ENCODE measurements at regions not wholly inside any gene's neighbourhood (a gene's known extent, or its start where the extent isn't known, plus 50 kb on each side); places are given as distances from the start of the nearest gene placed in this dataset.
A peak's percentile ranks its signal among the peaks of the same experiment; 100 is the strongest.

DNA sequence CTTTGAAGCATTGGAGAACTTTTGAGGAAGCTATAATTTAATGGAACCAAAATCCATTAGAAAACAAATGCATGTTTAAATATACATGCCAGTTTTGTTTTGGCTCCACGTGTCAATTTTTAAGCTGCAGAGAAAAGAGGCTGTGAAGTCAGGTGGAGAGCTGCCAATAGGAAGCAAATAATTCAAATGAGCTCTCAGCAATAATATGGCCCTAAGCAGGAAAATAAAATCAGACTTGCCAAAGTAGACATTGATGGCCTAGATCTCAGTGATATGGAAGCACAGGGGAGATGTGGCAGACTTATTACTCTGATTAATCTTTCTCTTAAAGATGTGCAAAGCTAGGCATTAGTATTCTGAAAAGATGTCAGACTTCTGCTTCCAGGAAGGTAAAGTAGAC is 769.8 kb upstream of the NDST4 start:
- no peak for FAIRE-seq

DNA sequence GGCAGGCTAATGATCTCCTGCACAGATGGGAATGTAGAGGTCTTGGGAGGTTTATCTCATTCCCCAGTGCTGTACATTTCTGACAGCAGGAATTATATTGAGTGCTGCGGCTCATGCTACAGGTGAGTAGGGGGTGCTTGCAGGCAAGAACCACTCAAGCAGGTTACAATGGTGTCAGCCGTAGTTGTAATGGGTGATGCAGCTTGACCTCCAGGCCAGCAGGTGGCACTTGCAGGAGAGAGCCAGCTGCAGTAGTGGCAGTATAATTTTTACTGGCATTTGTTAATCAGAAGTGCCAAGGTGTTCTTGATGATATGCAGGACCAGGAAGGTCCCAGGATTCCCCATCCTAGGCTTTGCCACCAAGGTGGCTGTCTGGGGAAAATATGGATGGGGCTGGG is 759.6 kb upstream of the NDST4 start:
- FAIRE-seq: no peak

DNA sequence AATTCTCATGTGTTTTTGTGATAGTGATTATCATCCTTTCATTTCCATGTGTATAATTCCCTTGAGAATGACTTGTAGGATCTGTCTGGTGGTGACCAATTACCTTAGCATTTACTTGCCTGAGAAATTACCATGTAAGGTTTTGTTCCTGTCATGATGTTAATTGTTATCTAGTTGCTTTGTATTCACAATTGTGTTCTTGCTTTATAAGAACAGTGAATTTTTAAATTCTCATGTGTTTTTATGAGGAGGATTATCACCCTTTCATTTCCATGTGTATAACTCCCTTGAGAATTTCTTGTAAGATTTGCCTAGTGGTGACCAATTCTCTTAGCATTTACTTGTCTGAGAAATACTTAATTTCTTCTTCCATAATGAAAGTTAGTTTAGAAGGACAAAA is 758.2 kb upstream of the NDST4 start:
- no peak for FAIRE-seq

DNA sequence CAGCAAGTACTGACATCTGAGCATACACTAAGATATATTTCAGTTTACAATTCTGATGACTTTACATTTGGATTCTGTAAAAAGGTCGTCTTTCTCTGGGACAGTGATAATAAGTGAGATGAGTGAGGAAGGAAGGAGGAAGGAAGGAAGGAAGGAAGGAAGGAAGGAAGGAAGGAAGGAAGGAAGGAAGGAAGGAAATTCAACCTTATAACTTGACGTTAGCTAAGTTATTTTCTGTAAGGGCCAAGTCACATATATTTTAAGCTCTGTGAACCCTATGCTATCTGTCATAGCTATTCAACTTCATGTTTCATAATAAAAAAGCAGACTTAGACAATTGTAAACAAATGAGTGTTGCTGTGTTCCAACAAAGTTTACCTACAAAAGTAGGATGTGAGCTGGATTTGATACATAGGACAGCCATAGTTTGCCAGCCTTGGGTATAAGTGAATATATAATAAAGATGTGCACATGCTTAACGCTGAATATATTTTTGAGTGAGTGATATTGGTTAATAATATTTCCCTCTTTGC is 753.0 kb upstream of the NDST4 start:
- no peak for FAIRE-seq

DNA sequence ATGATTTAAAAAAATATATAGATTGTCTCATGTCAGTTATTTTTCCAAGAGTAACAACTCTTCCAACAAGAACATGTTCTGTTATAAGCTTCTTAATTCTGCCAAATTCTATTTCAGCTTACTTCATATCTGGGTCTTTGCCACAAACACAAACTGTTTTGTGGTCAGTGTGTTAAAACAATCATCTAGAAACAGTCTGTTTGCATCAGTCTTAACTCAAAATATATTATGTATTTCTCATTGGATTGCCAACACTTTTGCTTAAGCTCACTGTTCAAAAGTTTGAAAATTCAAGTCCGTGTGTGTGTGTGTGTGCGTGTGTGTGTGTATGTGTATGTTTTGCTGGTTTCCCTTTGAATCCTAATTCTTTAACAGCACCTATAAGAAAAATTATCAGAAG is 752.3 kb upstream of the NDST4 start:
- no peak for FAIRE-seq

DNA sequence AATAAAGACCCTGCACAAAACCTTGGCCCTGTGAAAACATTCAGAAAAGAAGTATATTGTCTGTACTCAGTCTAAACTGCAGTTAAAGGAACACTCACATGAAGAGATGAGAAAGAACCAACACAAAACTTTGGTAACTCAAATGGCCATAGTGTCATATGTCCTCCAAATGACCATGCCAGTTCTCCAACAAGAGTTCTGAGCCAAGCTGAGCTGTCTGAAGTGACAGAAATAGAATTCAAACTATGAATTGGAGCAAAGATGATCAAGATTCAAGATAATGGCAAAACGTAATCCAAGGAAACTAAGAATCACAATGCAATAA is 739.3 kb upstream of the NDST4 start:
- no peak for FAIRE-seq

DNA sequence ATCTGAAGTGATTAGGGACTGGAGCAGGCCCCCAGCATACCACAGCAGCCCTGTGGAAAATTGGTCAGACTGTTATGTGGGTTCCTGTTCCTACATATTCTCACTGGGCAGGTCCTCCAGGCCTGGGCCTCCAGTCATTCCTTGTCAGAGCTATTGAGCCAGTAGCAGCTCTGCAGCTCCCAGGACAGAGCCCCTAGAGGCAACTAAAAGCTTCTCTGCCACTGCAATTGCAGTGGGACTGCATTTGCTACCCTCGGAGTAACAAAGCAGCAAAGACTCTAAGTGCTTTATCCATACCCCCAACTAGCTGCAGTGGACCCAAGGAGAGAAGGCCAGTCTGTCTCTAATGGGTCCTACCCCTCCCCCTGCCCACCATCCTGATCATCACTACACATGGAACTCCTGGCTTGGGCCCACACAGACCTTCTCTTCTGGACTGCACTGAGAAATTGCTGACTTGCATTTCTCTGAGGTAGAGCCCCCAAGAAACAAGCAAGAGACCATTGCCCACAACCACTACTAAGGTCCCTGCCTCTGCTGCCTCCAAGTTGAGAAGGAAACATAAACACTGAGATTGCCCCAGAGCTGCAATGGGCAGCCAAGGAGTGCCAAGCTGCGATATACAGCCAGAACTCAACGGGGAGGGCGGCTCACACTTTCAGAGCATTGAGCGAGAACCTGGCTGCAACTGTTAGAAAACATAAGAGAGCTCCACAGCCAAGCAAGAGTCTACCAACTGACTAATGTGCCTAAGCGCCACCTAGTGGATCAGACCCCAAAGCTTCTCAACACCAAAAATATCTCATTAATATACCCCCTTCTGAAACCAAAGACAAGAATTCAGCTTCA is 738.7 kb upstream of the NDST4 start:
- no peak for FAIRE-seq

DNA sequence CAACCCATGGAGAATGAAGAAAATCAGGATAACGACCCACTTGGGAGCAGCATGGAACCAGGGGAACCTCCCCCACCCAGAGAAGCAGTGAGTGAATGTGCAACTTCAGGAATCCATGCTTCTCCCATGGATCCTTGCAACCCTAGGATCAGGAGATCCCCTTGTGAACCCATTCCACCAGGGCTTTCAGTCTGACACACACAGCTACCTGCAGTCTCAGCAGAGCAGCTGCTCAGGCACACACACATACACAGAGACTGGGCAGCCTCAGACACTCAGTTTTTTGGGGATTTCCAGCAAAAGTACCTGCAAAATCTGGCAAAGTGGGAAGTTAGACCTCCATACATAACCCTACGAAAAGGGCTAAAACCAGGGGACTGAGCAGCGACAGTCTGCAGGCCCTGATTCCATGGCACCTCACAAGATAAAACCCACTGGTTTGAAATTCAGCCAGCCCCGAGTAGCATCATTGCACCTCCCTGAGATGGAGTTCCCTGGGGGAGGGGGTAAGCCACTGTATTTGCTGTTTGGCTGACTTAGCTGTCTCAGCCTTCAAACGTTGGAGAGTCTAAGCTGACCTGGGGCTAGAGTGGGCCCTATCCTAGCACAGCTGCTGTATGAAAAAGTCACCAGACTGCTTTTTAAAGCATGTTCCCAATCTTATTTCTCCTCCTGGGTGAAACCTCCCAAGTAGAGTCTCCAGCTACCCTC is 737.5 kb upstream of the NDST4 start:
- no peak for FAIRE-seq

DNA sequence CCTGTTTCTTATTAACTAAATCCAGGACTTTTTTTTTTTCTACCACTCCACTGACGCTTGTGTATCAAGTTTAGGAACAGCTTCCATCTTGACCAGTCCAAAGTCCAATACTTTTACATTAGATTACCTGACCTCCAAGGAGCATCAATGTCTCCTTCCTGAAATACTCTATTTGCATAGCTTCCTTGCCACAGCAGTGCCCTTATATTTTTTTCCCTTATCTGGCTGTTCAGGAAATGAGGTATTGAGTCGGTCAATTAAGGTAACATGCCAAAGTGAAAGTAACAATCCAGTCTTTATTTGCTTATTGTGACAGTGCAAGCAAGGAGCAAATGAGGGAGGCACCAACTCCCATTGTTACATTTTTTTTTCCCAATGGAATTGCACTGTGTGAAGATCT is 730.8 kb upstream of the NDST4 start:
- FAIRE-seq: no peak

DNA sequence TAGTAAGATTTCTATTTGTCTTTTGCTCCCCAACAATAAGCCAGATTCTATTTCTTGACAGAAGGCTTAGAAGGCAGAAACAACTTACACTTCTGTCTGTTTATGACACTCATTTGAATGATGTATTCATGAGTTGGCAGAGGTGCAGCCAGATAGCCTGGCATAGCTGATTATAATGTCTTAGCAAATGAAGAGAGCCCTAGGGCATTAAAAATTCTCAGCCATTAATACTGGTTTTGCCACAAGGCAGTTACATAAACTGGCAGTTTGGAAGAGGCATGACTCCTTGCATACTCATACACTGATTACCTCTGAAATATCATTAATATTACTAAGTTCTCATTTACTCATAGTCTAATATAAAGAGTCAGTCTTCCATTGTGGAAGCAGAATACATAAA is 728.5 kb upstream of the NDST4 start:
- FAIRE-seq: no peak

DNA sequence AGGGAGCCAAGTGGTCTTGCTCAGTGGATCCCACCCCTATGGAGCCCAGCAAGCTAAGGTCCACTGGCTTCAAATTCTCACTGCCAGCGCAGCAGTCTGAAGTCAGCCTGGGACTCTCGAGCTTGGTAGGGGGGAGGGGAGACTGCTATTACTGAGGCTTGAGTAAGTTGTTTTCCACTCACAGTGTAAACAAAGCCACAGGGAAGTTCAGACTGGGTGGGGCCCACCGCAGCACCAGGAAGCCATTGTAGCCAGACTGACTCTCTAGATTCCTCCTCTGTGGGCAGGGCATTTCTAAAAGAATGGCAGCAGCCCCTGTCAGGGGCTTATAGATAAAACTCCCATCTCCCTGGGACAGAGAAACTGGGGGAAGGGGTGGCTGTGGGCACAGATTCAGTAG is 721.0 kb upstream of the NDST4 start:
- no peak for FAIRE-seq

DNA sequence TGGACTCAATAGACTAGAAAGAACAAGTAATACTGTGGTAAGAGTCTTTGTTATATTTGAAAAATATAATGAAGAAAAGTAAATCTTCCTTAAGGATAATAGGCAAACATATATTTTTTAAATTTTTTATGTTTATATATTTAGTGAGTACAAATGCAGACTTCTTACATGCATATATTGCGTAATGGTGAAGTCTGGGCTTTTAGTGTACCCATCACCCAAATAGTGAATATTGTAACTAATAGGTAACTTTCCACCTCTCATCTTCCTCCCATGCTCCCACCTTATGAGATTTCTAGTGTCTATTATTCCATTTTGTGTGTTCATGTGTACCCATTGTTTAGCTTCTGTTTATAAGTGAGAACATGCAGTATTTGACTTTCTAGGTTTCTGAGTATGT is 711.2 kb upstream of the NDST4 start:
- FAIRE-seq: no peak

DNA sequence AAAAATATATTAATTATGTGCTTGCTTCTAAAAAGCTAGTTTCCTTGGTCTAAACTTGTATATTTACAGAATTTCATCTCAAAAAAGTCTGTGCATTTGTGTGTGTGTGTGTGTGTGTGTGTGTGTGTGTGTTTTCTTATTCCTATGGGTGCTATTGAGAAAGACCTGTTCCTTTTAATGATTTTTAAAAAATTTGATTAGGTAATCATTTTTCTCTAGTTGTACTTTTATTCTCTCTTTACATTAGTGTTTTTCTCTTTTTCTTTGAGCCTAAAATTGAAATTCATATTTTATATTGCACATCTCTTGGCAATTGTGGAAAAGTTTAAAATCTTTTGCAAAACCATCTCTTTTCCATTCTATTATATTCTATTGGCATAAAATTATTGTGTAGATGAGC is 690.4 kb upstream of the NDST4 start:
- no peak for FAIRE-seq

DNA sequence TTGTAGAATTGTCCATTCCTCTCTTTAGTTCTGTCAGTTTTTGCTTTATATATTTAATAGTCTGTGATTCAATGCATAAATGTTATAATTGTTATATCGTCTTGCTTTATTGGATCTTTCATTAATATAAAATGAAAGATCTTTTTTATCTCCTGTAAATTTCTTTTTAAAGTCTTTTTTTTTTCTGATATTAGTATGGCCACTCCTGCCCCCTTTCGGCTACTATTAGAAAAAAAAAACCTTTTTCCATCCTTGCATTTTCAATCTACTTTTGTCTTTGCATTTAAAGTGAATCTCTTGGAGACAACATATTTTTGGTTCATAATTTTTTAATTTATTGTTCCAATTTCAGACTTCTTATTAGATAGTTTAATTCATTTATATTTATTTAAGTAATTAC is 677.4 kb upstream of the NDST4 start:
- FAIRE-seq: peak; percentile 88

DNA sequence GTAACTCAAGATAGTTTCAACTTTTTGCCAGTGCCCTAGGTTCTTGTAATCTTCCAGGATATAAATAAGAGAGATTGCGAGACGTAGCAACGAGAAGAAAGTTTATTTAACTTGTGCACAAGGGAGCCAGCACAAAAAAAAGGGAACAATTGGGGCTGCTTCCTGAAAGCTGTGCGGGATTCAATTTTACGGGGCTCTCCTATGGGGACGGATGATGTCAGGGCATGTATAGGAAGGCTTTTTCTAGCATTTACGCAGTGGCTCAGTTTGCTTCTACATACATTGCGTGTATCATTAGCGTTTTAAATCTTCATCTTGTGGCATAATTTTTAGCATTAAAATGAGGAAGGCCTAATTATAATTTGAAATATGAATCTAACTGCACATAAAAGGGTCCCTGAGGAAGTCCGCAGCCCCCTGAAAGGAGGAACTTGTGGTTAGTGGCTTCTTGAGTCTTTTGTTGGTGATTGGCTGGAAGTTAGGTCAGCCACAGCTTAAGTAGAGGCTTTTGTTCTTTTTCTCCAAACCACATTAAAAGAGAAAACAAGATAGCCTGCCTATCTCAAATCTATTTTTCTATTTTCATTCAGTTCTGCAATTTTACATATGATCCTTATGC is 668.2 kb upstream of the NDST4 start:
- no peak for FAIRE-seq

DNA sequence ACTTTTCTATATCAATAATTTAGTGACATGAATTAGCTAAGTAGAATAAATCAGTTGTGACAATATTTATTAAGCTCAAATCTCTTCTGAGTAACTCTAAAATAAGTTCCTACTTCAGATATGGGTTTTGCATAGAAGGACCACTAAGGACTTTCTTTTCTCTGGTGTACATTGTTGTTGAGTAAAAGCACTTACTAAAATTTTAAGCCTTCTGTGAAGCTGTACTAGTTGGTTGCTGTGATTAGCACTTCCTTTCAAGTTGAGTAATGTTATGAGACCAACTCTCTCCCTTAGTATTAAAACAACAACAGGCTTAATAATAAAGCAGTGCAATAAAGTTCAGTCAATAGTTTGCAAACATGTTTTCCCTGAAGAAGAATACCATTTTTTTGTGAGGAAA is 667.4 kb upstream of the NDST4 start:
- no peak for FAIRE-seq

DNA sequence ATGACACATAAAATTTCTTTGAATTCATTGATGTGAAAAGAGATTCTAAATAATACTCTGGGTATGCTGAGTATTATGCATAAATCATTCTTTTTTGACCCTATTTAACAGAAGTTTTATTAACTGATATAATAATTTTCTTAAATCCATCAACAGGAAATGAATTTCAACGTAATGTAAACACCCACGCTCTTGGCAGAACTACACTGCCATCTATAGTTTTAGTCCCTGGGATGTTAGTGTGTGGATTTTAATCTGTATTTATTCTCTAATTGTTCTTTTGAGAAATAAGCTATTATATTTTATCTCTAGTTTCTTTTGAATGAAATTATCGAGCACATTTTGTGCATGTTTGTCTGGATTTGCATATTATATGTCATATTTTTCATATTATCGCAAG is 666.8 kb upstream of the NDST4 start:
- FAIRE-seq: no peak

DNA sequence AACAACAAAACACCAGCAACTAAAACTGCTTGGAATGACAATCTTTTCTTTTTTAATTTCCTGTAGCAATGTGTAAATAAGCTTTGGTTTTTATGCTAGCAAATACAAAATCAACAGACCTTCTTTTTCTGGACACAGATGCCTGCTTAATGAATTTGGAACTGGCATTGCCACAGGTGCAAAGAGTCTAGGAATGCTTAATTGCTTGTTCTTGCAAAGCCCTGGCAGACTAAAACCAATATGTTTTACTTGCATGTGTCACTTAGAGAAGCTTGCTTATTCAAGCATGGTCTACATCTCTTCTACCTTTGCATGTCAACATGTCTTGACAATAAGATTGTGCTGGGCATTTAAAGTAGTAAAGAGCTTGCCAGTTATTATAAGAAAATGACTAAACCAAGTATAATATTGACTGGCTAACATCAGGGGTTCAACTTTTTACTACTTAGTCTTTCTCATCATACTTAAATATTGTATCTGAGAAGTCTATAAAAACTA is 656.7 kb upstream of the NDST4 start:
- FAIRE-seq: no peak

DNA sequence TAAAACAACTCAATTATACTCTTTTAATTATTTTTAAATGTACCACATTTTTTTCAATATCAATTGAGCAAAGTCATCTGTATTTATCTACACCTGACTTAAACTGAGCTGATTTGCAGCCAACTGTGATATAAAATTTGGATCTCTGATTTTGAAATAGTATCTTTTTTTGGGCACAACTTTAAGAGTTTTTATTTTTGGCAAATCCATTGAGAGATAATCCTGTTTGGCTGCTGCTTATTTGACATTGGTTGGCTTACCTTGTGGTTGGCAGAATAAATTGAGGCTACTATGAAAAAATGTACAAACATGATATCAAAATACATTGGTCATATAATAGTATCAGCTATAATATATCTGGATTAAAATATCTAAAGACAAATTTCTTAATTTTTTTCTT is 656.0 kb upstream of the NDST4 start:
- no peak for FAIRE-seq

DNA sequence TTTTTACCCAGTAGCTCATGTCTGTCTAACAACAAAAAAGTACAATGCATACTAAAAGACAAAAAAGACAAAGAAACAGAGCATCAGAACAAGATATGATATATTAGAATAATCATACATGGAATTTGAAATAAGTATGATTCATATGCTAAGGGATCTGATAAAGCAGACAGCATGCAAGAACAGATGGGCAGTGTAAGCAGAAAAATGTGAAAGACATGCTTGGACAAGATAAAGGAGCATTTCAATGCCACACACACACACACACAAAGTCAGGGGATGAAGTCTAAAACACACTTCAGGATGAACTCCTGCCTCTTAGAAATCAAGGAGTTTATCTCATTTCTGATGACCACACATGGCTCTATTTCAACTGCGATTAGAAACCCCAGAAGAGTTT is 649.6 kb upstream of the NDST4 start:
- FAIRE-seq: no peak

DNA sequence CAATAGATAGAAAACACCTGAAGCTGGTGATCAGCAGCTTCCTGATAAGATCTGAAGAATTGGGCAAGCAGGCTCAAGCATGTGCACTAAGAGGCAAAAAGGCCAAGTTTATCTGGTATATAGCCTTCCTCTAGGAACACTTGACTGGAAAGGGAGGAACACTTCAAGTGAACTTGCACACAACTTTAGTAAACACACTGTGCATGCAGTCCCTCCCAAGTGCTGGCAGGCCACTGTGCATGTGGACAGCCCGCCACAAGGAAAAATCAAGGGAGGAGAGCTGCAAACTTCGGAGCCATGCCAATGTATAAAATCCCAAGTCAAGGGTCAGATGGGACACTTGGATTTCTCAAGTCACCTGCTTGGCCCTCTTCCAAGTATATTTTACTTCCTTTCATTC is 645.8 kb upstream of the NDST4 start:
- no peak for FAIRE-seq

DNA sequence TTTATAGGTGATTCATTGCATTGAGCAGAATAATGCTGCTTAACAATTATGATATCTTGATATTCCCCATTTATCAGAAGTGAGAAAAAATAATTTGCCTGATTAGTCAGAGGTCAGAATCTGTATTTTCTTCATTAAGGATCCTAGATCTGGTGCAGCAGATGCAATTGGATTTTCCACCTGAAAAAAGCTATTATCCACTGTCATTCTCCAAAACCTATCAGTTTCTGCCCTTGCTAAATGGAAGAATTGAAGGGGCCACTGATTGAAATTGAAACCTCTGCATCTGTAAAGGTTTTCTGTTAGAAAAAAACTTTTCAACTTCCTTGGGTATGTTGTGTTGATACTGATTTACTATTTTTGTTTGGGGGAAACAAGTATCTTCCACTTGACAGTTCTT is 636.0 kb upstream of the NDST4 start:
- no peak for FAIRE-seq

DNA sequence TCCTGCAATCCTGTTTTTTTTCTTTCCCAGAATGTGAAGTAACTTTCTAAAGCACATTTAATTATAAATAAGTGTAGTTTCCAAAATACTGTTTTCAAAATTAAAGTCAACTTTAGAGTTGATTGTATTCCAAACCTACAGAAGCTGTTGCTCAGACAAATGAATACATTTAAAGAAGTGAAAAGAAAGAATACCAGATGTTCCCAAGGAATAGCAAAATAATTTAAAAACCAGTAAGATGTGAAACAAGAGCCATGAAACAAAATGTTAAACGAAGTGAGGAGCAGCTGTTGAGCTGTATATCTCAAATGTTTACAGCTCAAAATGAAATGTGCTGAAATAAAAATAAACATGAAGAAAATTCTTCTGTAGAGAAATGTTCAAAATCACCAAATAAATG is 627.4 kb upstream of the NDST4 start:
- peak; percentile 33 for FAIRE-seq

DNA sequence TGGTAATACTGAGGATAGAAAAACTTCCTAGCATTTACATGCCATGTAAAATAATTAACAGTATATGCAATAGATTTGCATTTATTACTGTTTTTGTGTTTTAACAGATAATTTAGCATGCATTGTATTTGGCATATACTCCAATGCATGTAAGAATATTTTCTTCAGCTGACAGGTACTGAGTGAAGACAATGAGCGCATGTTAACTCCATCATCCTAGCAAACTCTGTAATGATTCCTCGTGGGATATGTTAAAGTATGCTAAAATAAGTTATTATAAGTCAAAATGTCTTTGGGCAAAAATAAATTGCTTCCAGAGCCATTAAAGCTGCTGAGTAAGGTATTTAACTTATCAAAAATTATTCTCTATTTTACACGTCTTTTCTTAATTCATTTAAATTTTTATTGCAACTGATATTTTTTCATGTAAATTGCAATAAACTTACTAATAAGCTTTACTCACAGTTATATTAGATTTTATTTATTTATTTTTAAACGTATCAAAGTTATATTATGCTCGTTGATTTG is 616.4 kb upstream of the NDST4 start:
- peak; percentile 25 for FAIRE-seq

All from G401.6 (cell line).